ENCODE measurements at regions not wholly inside any gene's neighbourhood (a gene's known extent, or its start where the extent isn't known, plus 50 kb on each side); places are given as distances from the start of the nearest gene placed in this dataset.

- H3K4me3 ChIP-seq (replicated peaks; ENCODE audit: low read depth, low read length), result no peak overlapping the region
- DNase-seq (ENCODE audit: low read depth), result no peak
- TF ChIP-seq CTCF (IDR thresholded peaks at IDR 0.05; ENCODE audit: low read length, missing control alignments), result no peak
These were observed 108.0 kb upstream of the ZBTB40 start for GRCh38 chr1:22343456-22344328.

GRCh38 chr1:22344329-22344630, 107.4 kb upstream of the ZBTB40 start:
- no peak for TF ChIP-seq CTCF (IDR thresholded peaks at IDR 0.05; ENCODE audit: low read length, missing control alignments)
- H3K4me3 ChIP-seq (replicated peaks; ENCODE audit: low read depth, low read length), result no peak overlapping the region
- no peak for DNase-seq (ENCODE audit: low read depth)

- TF ChIP-seq CTCF (IDR thresholded peaks at IDR 0.05; ENCODE audit: low read length, missing control alignments), result no peak
- DNase-seq (ENCODE audit: low read depth), result no peak
- no peak overlapping the region for H3K4me3 ChIP-seq (replicated peaks; ENCODE audit: low read depth, low read length)
These were observed 106.6 kb upstream of the ZBTB40 start for GRCh38 chr1:22344851-22345560.

- no peak for TF ChIP-seq CTCF (IDR thresholded peaks at IDR 0.05; ENCODE audit: low read length, missing control alignments)
- DNase-seq (ENCODE audit: low read depth), result no peak
These were observed 103.5 kb upstream of the ZBTB40 start for GRCh38 chr1:22347854-22348760.

GRCh38 chr1:22349362-22350043, 102.1 kb upstream of the ZBTB40 start:
- no peak for TF ChIP-seq CTCF (IDR thresholded peaks at IDR 0.05; ENCODE audit: low read length, missing control alignments)
- H3K4me3 ChIP-seq (replicated peaks; ENCODE audit: low read depth, low read length), result no peak overlapping the region
- DNase-seq (ENCODE audit: low read depth), result no peak

More at GRCh38 chr1:22347854-22348760, 103.5 kb upstream of the ZBTB40 start:
- H3K4me3 ChIP-seq (replicated peaks; ENCODE audit: low read depth, low read length), result no peak overlapping the region

GRCh38 chr1:22350171-22350923, 101.3 kb upstream of the ZBTB40 start:
- no peak overlapping the region for H3K4me3 ChIP-seq (replicated peaks; ENCODE audit: low read depth, low read length)
- TF ChIP-seq CTCF (IDR thresholded peaks at IDR 0.05; ENCODE audit: low read length, missing control alignments), result no peak
- no peak for DNase-seq (ENCODE audit: low read depth)
